Cardiac muscle cell (in vitro differentiated cells and primary cell): ENCODE measurements at regions not wholly inside any gene's neighbourhood (a gene's known extent, or its start where the extent isn't known, plus 50 kb on each side); places are given as distances from the start of the nearest gene placed in this dataset.

Experiments
- DNase-seq, 2 donors: peaks; one replicate each; pipeline versions ENCODE4 v3.0.0 to v3.0.0-alpha.2; 2010 to 2017; ENCODE audit warnings: low read depth in 1 of 2, low spot score in 1 of 2
- H3K27ac ChIP-seq: fragments of 200-600 bp; sonication (generic); 2 replicates; pipeline ENCODE4 v1.5.1; 2016
- H3K27me3 ChIP-seq: fragments of 200-600 bp; sonication (generic); 2 replicates; pipeline ENCODE4 v1.6.0; 2016; ENCODE audit warnings: control low read depth
- H3K36me3 ChIP-seq: fragments of 200-600 bp; sonication (generic); 2 replicates; pipeline ENCODE4 v1.5.1; 2016; ENCODE audit warnings: control low read depth
- H3K4me1 ChIP-seq: fragments of 200-600 bp; sonication (generic); 2 replicates; pipeline ENCODE4 v1.8.1; 2017; ENCODE audit warnings: low read depth, mild to moderate bottlenecking, mixed run types
- H3K4me3 ChIP-seq: fragments of 200-600 bp; sonication (generic); 2 replicates; pipeline ENCODE4 v1.5.1; 2016; ENCODE audit warnings: mild to moderate bottlenecking
- H3K9me3 ChIP-seq: fragments of 200-600 bp; sonication (generic); 2 replicates; pipeline ENCODE4 v1.5.1; 2017; ENCODE audit warnings: low read depth, mild to moderate bottlenecking, control low read depth
- CTCF ChIP-seq: IDR thresholded peaks from 2 replicates; pipeline ENCODE4 v1.5.1; 2012; ENCODE audit warnings: low read depth, mild to moderate bottlenecking, low read length

- TF ChIP-seq CTCF: no peak
- Histone ChIP-seq H3K36me3 (no peaks in the 10 kb centered on the region), H3K27me3 (no peaks in the 10 kb centered on the region), H3K9me3 (no peaks in the 10 kb centered on the region), H3K27ac (no peak overlapping the region), H3K4me1 (no peaks in the 10 kb centered on the region), H3K4me3 (no peak overlapping the region)
- DNase-seq: no peak
Observed at GRCh38 chr14:48390346-48390745, 714.9 kb upstream of the MDGA2 start.

- Histone ChIP-seq H3K27me3 (no peaks in the 10 kb centered on the region), H3K27ac (no peak overlapping the region), H3K36me3 (no peaks in the 10 kb centered on the region), H3K4me3 (no peak overlapping the region), H3K4me1 (no peaks in the 10 kb centered on the region), H3K9me3 (no peaks in the 10 kb centered on the region)
- TF ChIP-seq CTCF: no peak
- no peak for DNase-seq
Observed at GRCh38 chr14:48384821-48385220, 709.4 kb upstream of the MDGA2 start.

- no peaks in the 10 kb centered on the region for H3K27me3 ChIP-seq
- no peaks in the 10 kb centered on the region for H3K36me3 ChIP-seq
- DNase-seq: no peak
- no peaks in the 10 kb centered on the region for H3K4me1 ChIP-seq
- no peak overlapping the region for H3K4me3 ChIP-seq
- H3K27ac ChIP-seq: no peak overlapping the region
- no peaks in the 10 kb centered on the region for H3K9me3 ChIP-seq
- TF ChIP-seq CTCF: no peak
Observed at GRCh38 chr14:48382961-48383360, 707.6 kb upstream of the MDGA2 start.

- no peaks in the 10 kb centered on the region for H3K9me3 ChIP-seq
- H3K36me3 ChIP-seq: no peaks in the 10 kb centered on the region
- no peak for TF ChIP-seq CTCF
- no peaks in the 10 kb centered on the region for H3K27me3 ChIP-seq
- H3K27ac ChIP-seq: no peak overlapping the region
- no peak for DNase-seq
- H3K4me3 ChIP-seq: no peak overlapping the region
- peaks cover 17% of the 10 kb centered on the region for H3K4me1 ChIP-seq
Observed at GRCh38 chr14:48378541-48378940, 703.1 kb upstream of the MDGA2 start.

- peaks cover 21% of the 10 kb centered on the region for H3K4me1 ChIP-seq
- DNase-seq: peak in 1 of 2 donors; percentile 47
- H3K4me3 ChIP-seq: no peak overlapping the region
- no peaks in the 10 kb centered on the region for H3K36me3 ChIP-seq
- no peaks in the 10 kb centered on the region for H3K9me3 ChIP-seq
- no peaks in the 10 kb centered on the region for H3K27me3 ChIP-seq
- no peak for TF ChIP-seq CTCF
- H3K27ac ChIP-seq: peak overlapping the region; percentile 64
Observed at GRCh38 chr14:48373981-48374380, 698.6 kb upstream of the MDGA2 start.

- Histone ChIP-seq H3K4me1 (no peaks in the 10 kb centered on the region), H3K4me3 (no peak overlapping the region), H3K27me3 (no peaks in the 10 kb centered on the region), H3K36me3 (no peaks in the 10 kb centered on the region), H3K27ac (no peak overlapping the region), H3K9me3 (no peaks in the 10 kb centered on the region)
- no peak for DNase-seq
- no peak for TF ChIP-seq CTCF
Observed at GRCh38 chr14:48350971-48351370, 675.6 kb upstream of the MDGA2 start.
